Stromal cell of bone marrow (primary cell): ENCODE measurements at regions not wholly inside any gene's neighbourhood (a gene's known extent, or its start where the extent isn't known, plus 50 kb on each side); places are given as distances from the start of the nearest gene placed in this dataset.
"Not testable (repeated sequence)": the region's sequence is repeated elsewhere in the genome, so short reads cannot be mapped to it uniquely, and the experiment has no call there.

Experiments used
- DNase-seq: peaks from one replicate; pipeline ENCODE4 v3.0.0-alpha.2; 2012; ENCODE audit warnings: low read depth

DNA sequence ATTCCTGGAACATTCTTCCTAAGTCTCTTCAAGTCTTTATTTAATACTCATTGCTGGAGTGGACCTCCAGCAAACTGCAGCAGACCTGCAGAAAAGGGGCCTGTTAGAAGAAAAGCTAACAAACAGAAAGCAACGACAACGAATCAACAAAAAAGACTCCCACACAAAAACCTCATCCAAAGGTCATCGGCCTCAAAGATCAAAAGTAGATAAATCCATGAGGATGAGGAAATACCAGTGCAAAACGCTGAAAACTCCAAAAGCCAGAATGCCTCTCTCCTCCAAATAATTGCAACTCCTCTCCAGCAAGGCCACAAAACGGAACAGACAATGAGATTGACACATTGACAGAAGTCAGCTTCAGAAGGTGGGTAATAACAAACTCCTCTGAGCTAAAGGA lies 472.2 kb downstream of the C12orf50 start:
- no peak for DNase-seq

DNA sequence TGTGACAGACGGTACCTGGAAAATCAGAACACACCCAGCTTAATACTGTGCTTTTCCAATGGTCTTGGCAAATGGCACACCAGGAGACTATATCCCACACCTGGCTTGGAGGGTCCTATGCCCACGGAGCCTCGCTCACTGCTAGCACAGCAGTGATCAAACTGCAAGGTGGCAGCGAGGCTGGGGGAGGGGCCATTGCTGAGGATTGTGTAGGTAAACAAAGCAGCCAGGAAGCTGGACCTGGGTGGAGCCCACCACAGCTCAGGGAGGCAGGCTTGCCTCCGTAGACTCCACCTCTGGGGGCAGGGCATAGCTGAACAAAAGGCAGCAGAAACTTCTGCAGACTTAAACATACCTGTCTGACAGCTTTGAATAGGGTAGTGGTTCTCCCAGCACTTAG lies 498.0 kb downstream of the C12orf50 start:
- DNase-seq = not testable (repeated sequence)

GRCh38 chr12:87529413-87529812 lies 499.8 kb downstream of the C12orf50 start:
- no peak for DNase-seq

GRCh38 chr12:87520968-87521367 lies 508.2 kb downstream of the C12orf50 start:
- no peak for DNase-seq

DNA sequence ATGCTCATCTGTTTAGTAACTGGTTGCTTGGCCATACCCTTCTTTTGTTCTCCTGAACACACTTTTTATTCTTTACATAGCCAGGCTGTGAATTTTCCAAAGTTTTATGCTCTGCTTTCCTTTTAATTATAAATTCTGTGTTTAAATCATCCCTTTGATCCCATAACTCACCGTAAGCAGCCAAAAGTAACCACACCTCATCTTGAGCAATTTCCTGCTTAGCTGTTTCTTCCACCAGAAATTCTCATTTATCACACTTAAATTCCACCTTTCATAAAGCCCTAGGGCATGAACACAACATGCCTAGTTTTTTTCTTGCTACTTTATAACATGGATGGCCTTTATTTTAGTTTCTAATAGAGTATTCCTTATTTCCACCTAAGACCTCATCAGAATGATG lies 510.7 kb downstream of the C12orf50 start:
- DNase-seq = no peak

- no peak for DNase-seq
Measured at GRCh38 chr12:87518036-87518435, 511.2 kb downstream of the C12orf50 start.

DNA sequence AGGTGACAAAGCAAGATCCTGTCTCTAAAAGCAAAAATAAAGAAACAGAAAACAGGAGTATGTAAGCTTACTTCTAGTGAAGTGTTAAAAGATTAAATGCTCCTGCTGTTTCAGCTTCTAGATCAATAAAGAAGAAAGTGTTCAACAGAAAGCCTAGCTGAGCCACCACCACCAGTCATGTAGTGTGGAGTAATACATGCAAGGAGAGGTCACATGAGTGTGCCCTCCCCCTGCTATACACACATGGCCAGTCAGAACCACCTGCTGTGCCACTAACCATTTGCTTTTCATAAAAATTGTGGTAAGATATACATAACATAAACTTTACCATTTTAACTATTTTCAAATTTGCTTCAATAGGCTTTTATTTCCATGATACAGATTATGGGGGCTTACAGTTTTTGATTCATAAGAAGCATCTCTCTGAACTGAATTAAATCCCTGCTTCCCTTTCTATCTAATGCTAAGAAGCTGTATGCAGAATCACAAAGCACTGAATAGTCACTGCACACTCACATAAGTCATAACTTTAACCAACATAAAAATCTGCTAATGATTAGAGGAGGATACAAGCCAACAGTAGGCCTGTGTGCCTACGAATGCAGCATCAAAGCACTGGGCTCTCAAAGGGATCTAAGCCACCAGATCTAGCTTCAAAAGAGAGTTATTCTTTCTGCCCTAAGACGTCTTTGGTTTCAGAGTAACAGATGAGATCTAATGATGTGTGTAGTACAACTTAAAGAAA lies 515.5 kb downstream of the C12orf50 start:
- no peak for DNase-seq

DNA sequence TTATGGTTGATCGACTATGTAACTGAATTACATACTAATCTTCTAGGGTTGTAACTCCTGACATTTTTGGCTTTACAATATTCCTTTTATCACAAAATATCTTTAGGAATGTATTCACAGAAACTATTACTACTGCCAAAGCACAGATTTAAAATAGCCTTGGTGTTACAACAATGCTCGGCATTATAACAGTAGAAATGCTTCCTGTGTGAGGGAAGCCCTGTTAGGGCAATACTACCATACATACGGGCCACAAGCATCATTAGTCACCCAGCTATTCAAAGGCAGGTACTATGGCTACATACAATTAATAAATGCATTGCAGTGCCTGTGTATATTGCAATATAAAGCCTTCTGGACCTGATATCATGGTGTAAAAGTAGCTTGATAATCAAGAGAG lies 517.8 kb downstream of the C12orf50 start:
- DNase-seq = no peak

DNA sequence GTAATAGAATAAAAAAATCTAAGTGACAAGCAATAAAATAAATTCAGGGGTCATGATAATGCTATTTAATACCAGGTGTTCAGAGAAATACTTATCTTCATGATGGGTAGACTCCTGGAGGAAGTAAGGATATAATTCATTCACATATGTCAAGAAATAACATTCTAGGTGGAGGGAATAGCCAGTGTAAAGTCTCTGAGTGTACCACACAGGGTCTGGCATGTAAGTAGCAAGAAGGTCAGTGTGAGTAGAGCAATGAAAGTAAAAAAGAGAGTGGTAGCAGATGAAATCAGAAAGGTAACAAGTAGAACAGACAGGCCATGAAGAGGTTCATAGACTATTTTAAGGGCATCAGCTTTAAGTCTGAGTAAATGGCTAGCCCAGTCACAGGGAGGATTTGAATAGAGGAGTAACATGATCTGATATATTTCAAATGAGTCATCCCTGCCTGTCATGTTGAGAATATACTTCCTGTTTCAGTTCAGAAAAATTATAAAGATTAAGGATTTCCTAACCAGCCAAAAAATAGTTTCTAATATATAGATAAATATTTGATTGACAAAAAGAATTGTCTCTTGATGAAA lies 519.9 kb downstream of the C12orf50 start:
- DNase-seq = peak; percentile 53

- no peak for DNase-seq
Measured at GRCh38 chr12:87491598-87491997, 537.6 kb downstream of the C12orf50 start.

- DNase-seq = no peak
Measured at GRCh38 chr12:87491089-87491488, 538.1 kb downstream of the C12orf50 start.

GRCh38 chr12:87469295-87469694 lies 559.9 kb downstream of the C12orf50 start:
- peak; percentile 9 for DNase-seq

- DNase-seq = no peak
Measured at GRCh38 chr12:87467936-87468335, 561.3 kb downstream of the C12orf50 start.

DNA sequence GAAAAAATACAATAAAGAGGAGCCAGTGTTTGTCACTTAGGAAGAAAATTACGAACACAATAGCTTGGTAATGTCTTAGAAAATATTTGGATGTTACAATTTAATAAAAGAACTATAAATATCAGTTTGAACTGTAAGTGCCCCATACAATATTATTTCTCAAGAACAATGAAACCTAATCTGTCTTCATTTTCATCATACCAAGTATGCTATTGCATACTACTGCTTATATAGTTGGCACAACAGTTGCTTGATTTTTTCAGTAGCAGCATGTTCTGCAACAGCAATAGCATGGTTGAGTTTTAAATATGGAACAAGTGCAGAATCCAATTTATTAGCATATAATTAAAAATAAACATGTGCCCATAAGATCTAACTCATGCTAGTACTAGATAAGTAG lies 564.6 kb downstream of the C12orf50 start:
- no peak for DNase-seq

- no peak for DNase-seq
Measured at GRCh38 chr12:87444039-87444438, 585.2 kb downstream of the C12orf50 start.

GRCh38 chr12:87441511-87441910 lies 587.7 kb downstream of the C12orf50 start:
- no peak for DNase-seq

- peak; percentile 85 for DNase-seq
Measured at GRCh38 chr12:87439990-87440827, 589.0 kb downstream of the C12orf50 start.

DNA sequence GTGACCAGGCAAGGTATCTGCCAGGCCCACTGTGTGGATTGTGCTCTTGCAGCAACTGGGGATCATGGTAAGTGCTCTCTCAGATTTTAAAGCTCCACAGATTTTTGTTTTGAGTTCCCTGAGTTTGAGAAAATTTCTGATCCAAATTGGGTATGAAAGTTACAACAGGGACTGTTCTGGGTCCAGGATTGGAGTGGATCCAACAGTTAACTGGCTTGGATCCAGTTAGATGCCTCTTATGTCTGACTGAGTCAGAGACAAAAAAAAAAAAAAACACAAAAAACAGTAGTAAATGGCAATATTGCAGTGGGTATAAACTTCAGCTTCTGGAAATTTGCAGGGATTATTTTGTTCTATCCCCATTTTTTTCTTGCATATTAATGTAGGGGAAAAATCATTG lies 598.8 kb downstream of the C12orf50 start:
- DNase-seq = no peak

GRCh38 chr12:87428701-87429277 lies 600.4 kb downstream of the C12orf50 start:
- DNase-seq = peak; percentile 64

GRCh38 chr12:87427770-87428169 lies 601.4 kb downstream of the C12orf50 start:
- DNase-seq = no peak

DNA sequence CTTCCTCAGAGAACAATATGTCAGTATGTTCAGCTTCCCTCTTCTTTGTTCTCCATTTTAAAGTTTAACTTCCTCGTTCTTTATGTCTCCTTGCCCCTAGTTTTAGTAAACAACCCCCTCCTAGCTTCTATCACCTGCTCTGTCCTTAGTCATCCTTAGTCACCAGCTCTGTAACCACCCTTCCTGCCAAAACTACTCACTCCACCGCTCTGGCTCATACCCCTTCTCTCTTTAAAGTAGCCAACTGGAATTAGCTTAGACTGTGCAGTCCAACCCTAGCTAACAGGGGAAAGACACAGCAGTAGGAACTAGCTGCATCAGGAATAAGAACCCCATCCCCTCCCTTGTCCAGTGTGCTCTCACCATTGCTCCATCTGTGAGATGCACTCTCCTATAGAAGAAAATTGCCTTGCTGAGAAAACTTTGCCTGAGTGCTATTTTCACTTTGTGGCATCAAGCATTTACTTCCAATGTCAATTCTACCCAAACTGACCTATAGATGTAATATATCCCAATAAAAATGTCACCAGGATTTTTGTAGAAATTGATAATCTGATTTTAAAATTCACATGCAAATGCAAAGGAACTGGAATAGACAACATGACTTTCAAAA lies 603.2 kb downstream of the C12orf50 start:
- no peak for DNase-seq

- not testable (repeated sequence) for DNase-seq
Measured at GRCh38 chr12:87421233-87421632, 608.0 kb downstream of the C12orf50 start.
